ENCODE measurements at regions not wholly inside any gene's neighbourhood (a gene's known extent, or its start where the extent isn't known, plus 50 kb on each side); places are given as distances from the start of the nearest gene placed in this dataset.
A peak's percentile ranks its signal among the peaks of the same experiment; 100 is the strongest.

DNA sequence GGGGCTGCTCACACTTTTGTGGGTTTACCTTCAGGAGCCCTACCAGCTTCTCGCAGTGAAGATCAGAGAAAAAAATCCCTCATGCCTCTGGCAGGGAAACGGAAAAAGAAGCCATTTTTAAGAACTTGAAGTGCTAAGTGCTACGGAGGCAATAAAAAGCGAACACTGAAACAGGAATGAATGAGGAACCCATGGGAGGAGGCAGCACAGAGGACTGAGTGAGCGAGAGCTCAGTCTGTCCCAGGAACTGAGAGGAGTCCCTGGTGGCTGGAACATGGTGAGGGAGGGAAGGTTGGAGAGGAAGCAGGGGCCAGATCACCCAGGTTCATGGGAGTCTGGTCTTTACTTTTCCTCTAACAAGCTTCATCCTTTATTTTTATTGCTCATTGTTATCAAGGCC, 228.1 kb upstream of the PROK2 start:
- no peak overlapping the region for H2AK5ac ChIP-seq (ENCODE audit: low read depth, low read length)
- H3K4me3 ChIP-seq (ENCODE audit: insufficient read depth, low read depth, low read length), result no peak overlapping the region
- H3K9me1 ChIP-seq (ENCODE audit: insufficient read depth, low read length), result no peaks in the 10 kb centered on the region
- H4K91ac ChIP-seq (ENCODE audit: insufficient read depth, low read depth, low read length), result no peak overlapping the region
- no peak overlapping the region for H3K23ac ChIP-seq (ENCODE audit: low read depth, low read length)
- H3K79me1 ChIP-seq (ENCODE audit: low read depth in 1 of 2, low read length in 2 of 2), result no peaks in the 10 kb centered on the region
- H3K9me3 ChIP-seq (ENCODE audit: control insufficient read depth, insufficient read depth, low read length), result no peaks in the 10 kb centered on the region
- dilution Hi-C loops (cut with HindIII; ENCODE audit: low sequenced_read_pairs, unreplicated experiment), result no loop called here
- ChIA-PET CTCF (no interaction called here), POLR2A (ENCODE audit: unreplicated experiment) (interaction anchor here (0.6 to 0.7 kb wide), 2 partner anchors 23 to 52 kb away, joined by 6 to 17 read pairs; no protein-coding TSS in a partner anchor)
- no TSS peak for BruUV-seq (replicated peaks)
- no peaks in the 10 kb centered on the region for H3K27me3 ChIP-seq (ENCODE audit: control insufficient read depth, insufficient read depth, low read length)
- no peak overlapping the region for H3K56ac ChIP-seq (ENCODE audit: extremely low read depth, insufficient read depth, low read length)
- WGBS, 2 experiments (ENCODE audit: extremely low coverage in 2 of 2, insufficient read length in 1 of 2), result 55% methylated on average over 4 of the region's 5 CpGs; no CpG with 5 or more reads in 1 of the 2 experiments
- H2BK20ac ChIP-seq (ENCODE audit: low read depth, low read length), result no peak overlapping the region
- no peaks in the 10 kb centered on the region for H4K20me1 ChIP-seq (ENCODE audit: insufficient read depth, low read length)
- H3K18ac ChIP-seq (ENCODE audit: low read depth, low read length), result no peak overlapping the region
- H3K4me2 ChIP-seq (ENCODE audit: low read depth, low read length), result no peak overlapping the region
- H2BK5ac ChIP-seq (ENCODE audit: low read depth, low read length, poor library complexity, severe bottlenecking), result no peak overlapping the region
- H2AFZ ChIP-seq (replicated peaks; ENCODE audit: low read length, poor library complexity), result no peak overlapping the region
- intact Hi-C loops (cut with micrococcal nuclease), result no loop called here
- ATAC-seq (ENCODE audit: low read depth) (no peak), DNase-seq (no peak)
- H3K9ac ChIP-seq (ENCODE audit: low read depth, low read length), result no peak overlapping the region
- H2BK120ac ChIP-seq (ENCODE audit: low read depth, low read length), result no peak overlapping the region
- H4K5ac ChIP-seq (ENCODE audit: low read depth, low read length), result no peak overlapping the region
- H2AK9ac ChIP-seq (replicated peaks; ENCODE audit: low read depth, low read length, poor library complexity), result peak overlapping the region; percentile 28
- H2BK15ac ChIP-seq (ENCODE audit: low read depth, low read length), result no peak overlapping the region
- no peak overlapping the region for H4K8ac ChIP-seq (ENCODE audit: low read depth in 2 of 2, low read length in 2 of 2)
- in situ Hi-C loops (cut with MboI; ENCODE audit: low sequenced_read_pairs), result no loop called here
- TF ChIP-seq, protein P1, sequence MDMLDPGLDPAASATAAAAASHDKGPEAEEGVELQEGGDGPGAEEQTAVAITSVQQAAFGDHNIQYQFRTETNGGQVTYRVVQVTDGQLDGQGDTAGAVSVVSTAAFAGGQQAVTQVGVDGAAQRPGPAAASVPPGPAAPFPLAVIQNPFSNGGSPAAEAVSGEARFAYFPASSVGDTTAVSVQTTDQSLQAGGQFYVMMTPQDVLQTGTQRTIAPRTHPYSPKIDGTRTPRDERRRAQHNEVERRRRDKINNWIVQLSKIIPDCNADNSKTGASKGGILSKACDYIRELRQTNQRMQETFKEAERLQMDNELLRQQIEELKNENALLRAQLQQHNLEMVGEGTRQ (IDR thresholded peaks at IDR 0.05; ENCODE audit: low read depth, low read length), result no peak
- no peak for TF ChIP-seq RCOR1 (IDR thresholded peaks at IDR 0.05; ENCODE audit: insufficient replicate concordance, low read length)
- TF ChIP-seq, protein P2, sequence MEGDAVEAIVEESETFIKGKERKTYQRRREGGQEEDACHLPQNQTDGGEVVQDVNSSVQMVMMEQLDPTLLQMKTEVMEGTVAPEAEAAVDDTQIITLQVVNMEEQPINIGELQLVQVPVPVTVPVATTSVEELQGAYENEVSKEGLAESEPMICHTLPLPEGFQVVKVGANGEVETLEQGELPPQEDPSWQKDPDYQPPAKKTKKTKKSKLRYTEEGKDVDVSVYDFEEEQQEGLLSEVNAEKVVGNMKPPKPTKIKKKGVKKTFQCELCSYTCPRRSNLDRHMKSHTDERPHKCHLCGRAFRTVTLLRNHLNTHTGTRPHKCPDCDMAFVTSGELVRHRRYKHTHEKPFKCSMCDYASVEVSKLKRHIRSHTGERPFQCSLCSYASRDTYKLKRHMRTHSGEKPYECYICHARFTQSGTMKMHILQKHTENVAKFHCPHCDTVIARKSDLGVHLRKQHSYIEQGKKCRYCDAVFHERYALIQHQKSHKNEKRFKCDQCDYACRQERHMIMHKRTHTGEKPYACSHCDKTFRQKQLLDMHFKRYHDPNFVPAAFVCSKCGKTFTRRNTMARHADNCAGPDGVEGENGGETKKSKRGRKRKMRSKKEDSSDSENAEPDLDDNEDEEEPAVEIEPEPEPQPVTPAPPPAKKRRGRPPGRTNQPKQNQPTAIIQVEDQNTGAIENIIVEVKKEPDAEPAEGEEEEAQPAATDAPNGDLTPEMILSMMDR (conservative IDR thresholded peaks at IDR 0.05; ENCODE audit: low read depth, low read length), result no peak
- no peak for TF ChIP-seq RFX5 (IDR thresholded peaks at IDR 0.05; ENCODE audit: low read depth, low read length)
- no peak for TF ChIP-seq BHLHE40 (IDR thresholded peaks at IDR 0.05; ENCODE audit: low read depth, low read length)
- no peak for TF ChIP-seq ELK1 (IDR thresholded peaks at IDR 0.05; ENCODE audit: borderline replicate concordance, low read depth, low read length)
- TF ChIP-seq CHD1 (IDR thresholded peaks at IDR 0.05; ENCODE audit: low read depth, low read length), result no peak
- TF ChIP-seq MXI1 (IDR thresholded peaks at IDR 0.05; ENCODE audit: borderline replicate concordance, low read depth, low read length), result no peak
- no peak for TF ChIP-seq MAFK (IDR thresholded peaks at IDR 0.05; ENCODE audit: low read depth, low read length)
- TF ChIP-seq FOS (IDR thresholded peaks at IDR 0.05; ENCODE audit: low read depth, low read length), result no peak
- TF ChIP-seq RAD21 (IDR thresholded peaks at IDR 0.05; ENCODE audit: low read length), result no peak
- H3K4ac ChIP-seq (ENCODE audit: low read depth, low read length), result no peak overlapping the region
- no peak overlapping the region for H3K27ac ChIP-seq (ENCODE audit: insufficient read depth, low read length)
- H3K14ac ChIP-seq (replicated peaks; ENCODE audit: low read depth, low read length), result no peak overlapping the region
- H3K4me1 ChIP-seq (ENCODE audit: control insufficient read depth, insufficient read depth, low read length), result no peaks in the 10 kb centered on the region
- no peaks in the 10 kb centered on the region for H3K36me3 ChIP-seq (ENCODE audit: control insufficient read depth, insufficient read depth, low read length)

Measured in IMR-90 (cell line).